ENCODE measurements at regions not wholly inside any gene's neighbourhood (a gene's known extent, or its start where the extent isn't known, plus 50 kb on each side); places are given as distances from the start of the nearest gene placed in this dataset.

DNA sequence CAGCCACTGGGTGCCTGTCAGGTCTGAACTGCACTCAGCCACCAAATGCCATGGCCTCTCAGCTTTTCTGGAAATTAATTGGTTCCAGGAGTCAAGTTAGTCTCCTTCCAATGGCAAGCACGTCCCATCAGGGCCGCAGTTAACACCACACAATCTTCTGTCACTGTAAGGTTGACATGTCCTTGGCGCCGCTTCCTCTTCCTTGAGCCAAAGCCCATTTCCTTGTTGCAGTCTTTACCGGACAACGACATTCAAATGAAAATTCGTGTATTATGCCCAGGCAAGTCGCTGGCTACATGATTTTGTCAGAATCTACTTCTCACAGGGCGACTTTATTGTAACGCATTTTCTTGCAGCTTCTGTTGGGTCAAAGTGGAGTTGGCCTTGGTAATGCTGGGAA lies 430.6 kb upstream of the KAZN start:
- CTCF ChIA-PET (ENCODE audit: low intra/inter-chr PET ratio, low total read pairs), result no interaction called here
- Histone ChIP-seq H3K36me3 (replicated peaks in 1 of 2; ENCODE audit: control insufficient read depth in 1 of 2, insufficient read depth in 2 of 2, low read length in 2 of 2) (no peaks in the 10 kb centered on the region), H2AFZ (ENCODE audit: low read length) (no peak overlapping the region), H4K20me1 (ENCODE audit: insufficient read depth, low read length) (no peaks in the 10 kb centered on the region), H3K9me3 (ENCODE audit: low read length) (peaks cover 12% of the 10 kb centered on the region; the same call in 1 of the 2 replicates), H3K4me1 (ENCODE audit: insufficient read depth, low read length) (no peaks in the 10 kb centered on the region), H3K4me2 (ENCODE audit: low read depth, low read length) (no peak overlapping the region), H3K4me3 (replicated peaks in 1 of 3; ENCODE audit: insufficient read depth in 1 of 3, low read depth in 2 of 3, low read length in 3 of 3) (no peak overlapping the region), H3K9ac (ENCODE audit: insufficient read depth, low read depth, low read length) (no peak overlapping the region), H3K27ac (ENCODE audit: extremely low read length, insufficient read depth, low read length) (no peak overlapping the region), H3K79me2 (ENCODE audit: insufficient read depth, low read length) (no peaks in the 10 kb centered on the region), H3K27me3 (ENCODE audit: control insufficient read depth in 1 of 2, insufficient read depth in 2 of 2, low read length in 2 of 2) (no peaks in the 10 kb centered on the region)
- 52% methylated on average over 10 of the region's 10 CpGs for WGBS (ENCODE audit: low lambda C conversion rate)
- no TSS peak for BruUV-seq (replicated peaks)
- no peak for ATAC-seq
- FAIRE-seq, result no peak
- POLR2A ChIA-PET, result no interaction called here
- no peak for TF ChIP-seq HNRNPK (IDR thresholded peaks at IDR 0.05; ENCODE audit: low read depth, low read length, poor library complexity, severe bottlenecking)
- TF ChIP-seq, protein P1, sequence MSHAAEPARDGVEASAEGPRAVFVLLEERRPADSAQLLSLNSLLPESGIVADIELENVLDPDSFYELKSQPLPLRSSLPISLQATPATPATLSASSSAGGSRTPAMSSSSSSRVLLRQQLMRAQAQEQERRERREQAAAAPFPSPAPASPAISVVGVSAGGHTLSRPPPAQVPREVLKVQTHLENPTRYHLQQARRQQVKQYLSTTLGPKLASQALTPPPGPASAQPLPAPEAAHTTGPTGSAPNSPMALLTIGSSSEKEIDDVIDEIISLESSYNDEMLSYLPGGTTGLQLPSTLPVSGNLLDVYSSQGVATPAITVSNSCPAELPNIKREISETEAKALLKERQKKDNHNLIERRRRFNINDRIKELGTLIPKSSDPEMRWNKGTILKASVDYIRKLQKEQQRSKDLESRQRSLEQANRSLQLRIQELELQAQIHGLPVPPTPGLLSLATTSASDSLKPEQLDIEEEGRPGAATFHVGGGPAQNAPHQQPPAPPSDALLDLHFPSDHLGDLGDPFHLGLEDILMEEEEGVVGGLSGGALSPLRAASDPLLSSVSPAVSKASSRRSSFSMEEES (CRISPR knock-in tag; IDR thresholded peaks at IDR 0.05), result no peak
- TF ChIP-seq HMGA1 (CRISPR knock-in tag; conservative IDR thresholded peaks at IDR 0.05), result no peak
- no peak for TF ChIP-seq ZBTB1 (CRISPR knock-in tag; IDR thresholded peaks at IDR 0.05; ENCODE audit: borderline replicate concordance)
- no peak for TF ChIP-seq SP5 (CRISPR knock-in tag; IDR thresholded peaks at IDR 0.05; ENCODE audit: borderline replicate concordance, low read depth)
- no peak for TF ChIP-seq ZNF510 (CRISPR knock-in tag; IDR thresholded peaks at IDR 0.05; ENCODE audit: low read depth)
- TF ChIP-seq CHD2 (IDR thresholded peaks at IDR 0.05; ENCODE audit: low read depth, low read length), result no peak
- no peak for TF ChIP-seq ZNF253 (CRISPR knock-in tag; IDR thresholded peaks at IDR 0.05; ENCODE audit: borderline replicate concordance)
- TF ChIP-seq SMARCC2 (IDR thresholded peaks at IDR 0.05), result no peak
- TF ChIP-seq SP1 (IDR thresholded peaks at IDR 0.05), result no peak
- no peak for TF ChIP-seq SP1 (CRISPR knock-in tag; IDR thresholded peaks at IDR 0.05)
- no peak for TF ChIP-seq ZNF75D (CRISPR knock-in tag; IDR thresholded peaks at IDR 0.05; ENCODE audit: borderline replicate concordance)
- no peak for TF ChIP-seq TCF7 (IDR thresholded peaks at IDR 0.05; ENCODE audit: low read depth)
- no peak for TF ChIP-seq RBFOX2 (IDR thresholded peaks at IDR 0.05; ENCODE audit: low read depth, low read length)
- no peak for TF ChIP-seq PCBP2 (optimal IDR thresholded peaks at IDR 0.05; ENCODE audit: low read depth, low read length, poor library complexity, severe bottlenecking)
- in situ Hi-C loops (cut with HindIII; ENCODE audit: extremely low pct_ligation_motif_present, low pct_unique_long_range_greater_than_20kb), result no loop called here
- intact Hi-C loops (cut with micrococcal nuclease; ENCODE audit: unreplicated experiment), result no loop called here
- DNase-seq (ENCODE audit: low spot score), result no peak
